Adrenal gland (tissue), 9 donors: ENCODE measurements at regions not wholly inside any gene's neighbourhood (a gene's known extent, or its start where the extent isn't known, plus 50 kb on each side); places are given as distances from the start of the nearest gene placed in this dataset.

Source experiments
- DNase-seq, 7 donors: peaks; one replicate each; pipeline ENCODE4 v3.0.0-alpha.2; 2019 to 2020
- H3K27ac ChIP-seq, 5 donors: fragments of 200-600 bp; sonication (generic) in 4 of 5; 1 replicate in 3 of 5; 2 replicates in 2 of 5; pipeline versions ENCODE4 v1.5.1 to v1.8.0; 2016 to 2020; ENCODE audit warnings: mild to moderate bottlenecking in 1 of 5
- H3K27me3 ChIP-seq: fragments of 200-600 bp; 2 replicates; pipeline ENCODE4 v1.8.0; 2021
- H3K36me3 ChIP-seq, 2 donors: fragments of 200-600 bp; replicated peaks in 1 of 2; 1 replicate in 1 of 2; 2 replicates in 1 of 2; pipeline versions ENCODE4 v1.5.1 to v1.8.0; 2018 to 2022
- H3K4me1 ChIP-seq, 2 donors: fragments of 200-600 bp; replicated peaks in 1 of 2; 1 replicate in 1 of 2; 2 replicates in 1 of 2; pipeline versions ENCODE4 v1.5.1 to v1.8.0; 2018 to 2021
- H3K4me3 ChIP-seq, 4 donors: fragments of 200-600 bp; sonication (generic) in 3 of 4; one replicate each; pipeline ENCODE4 v1.5.1; 2016 to 2018
- H3K9me3 ChIP-seq, 3 donors: fragments of 200-600 bp; sonication (generic) in 1 of 3; replicated peaks in 1 of 3; 1 replicate in 2 of 3; 2 replicates in 1 of 3; pipeline versions ENCODE4 v1.5.1 to v1.8.0; 2016 to 2021
- POLR2A ChIP-seq, 2 donors: fragments of 450-650 bp; IDR thresholded peaks; one replicate each; pipeline ENCODE4 v1.6.1; 2017; ENCODE audit warnings: antibody characterized with exemption in 2 of 2, mild to moderate bottlenecking in 2 of 2, moderate library complexity in 1 of 2
- WGBS, 4 donors: extraction: QIAGEN DNeasy Blood & Tissue Kit in 2 of 4; methylation state at CpG; one replicate each; pipeline versions ENCODE4 v1.1.5 to v1.1.7; 2013 to 2017; 5-methylcytosine and 5-hydroxymethylcytosine counted together
- intact Hi-C, 2 donors: fragments of 100-400 bp; cut with DNase I; formaldehyde crosslinking; loops; one replicate each; pipeline versions ENCODE4 v1.14.1 to v1.15.0; 2022 to 2023
- TF ChIP-seq, protein P1 (sequence below), 6 experiments: fragments of 450-650 bp in 4 of 6; fragments of 200-600 bp in 2 of 6; sonication (generic) in 1 of 6; IDR thresholded peaks; 1 replicate in 5 of 6; 2 replicates in 1 of 6; pipeline versions ENCODE4 v1.5.1 to v1.8.0; 2016 to 2021; ENCODE audit warnings: antibody characterized with exemption in 6 of 6, mild to moderate bottlenecking in 2 of 6, moderate library complexity in 1 of 6
- donor health status: healthy with polysubstance abuse.
- donor health status: Bipolar disorder and iron deficiency.
- donor health status: DM: yes; HTN: yes; CAD: no.
- donor health status: DM: no; HTN: no; CAD: no.
- donor health status: DM: no; HTN: no; CAD: no.

DNA sequence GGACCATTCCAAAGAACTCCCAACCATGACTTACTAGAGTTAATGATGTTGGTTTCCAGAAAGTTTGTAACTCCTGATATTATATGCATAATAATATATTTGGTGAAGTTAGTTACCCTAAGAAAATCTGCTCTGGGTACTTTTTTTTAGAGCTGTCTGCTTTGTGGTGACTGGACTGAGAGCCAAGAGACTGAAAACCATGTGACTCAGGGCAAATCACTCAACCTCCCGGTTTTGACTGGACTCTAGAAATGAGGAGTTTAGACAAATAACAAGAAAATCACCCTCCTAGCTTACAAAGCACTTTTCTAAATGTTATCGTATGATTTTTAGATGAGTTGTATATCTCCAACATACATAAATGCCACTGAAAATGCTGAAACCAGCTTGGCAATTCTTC lies 138.3 kb upstream of the RND3 start:
- no peak overlapping the region for H3K27ac ChIP-seq
- intact Hi-C loops, result no loop called here
- TF ChIP-seq, protein P1, sequence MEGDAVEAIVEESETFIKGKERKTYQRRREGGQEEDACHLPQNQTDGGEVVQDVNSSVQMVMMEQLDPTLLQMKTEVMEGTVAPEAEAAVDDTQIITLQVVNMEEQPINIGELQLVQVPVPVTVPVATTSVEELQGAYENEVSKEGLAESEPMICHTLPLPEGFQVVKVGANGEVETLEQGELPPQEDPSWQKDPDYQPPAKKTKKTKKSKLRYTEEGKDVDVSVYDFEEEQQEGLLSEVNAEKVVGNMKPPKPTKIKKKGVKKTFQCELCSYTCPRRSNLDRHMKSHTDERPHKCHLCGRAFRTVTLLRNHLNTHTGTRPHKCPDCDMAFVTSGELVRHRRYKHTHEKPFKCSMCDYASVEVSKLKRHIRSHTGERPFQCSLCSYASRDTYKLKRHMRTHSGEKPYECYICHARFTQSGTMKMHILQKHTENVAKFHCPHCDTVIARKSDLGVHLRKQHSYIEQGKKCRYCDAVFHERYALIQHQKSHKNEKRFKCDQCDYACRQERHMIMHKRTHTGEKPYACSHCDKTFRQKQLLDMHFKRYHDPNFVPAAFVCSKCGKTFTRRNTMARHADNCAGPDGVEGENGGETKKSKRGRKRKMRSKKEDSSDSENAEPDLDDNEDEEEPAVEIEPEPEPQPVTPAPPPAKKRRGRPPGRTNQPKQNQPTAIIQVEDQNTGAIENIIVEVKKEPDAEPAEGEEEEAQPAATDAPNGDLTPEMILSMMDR (IDR thresholded peaks at IDR 0.05), result no peak
- no peak for TF ChIP-seq POLR2A (IDR thresholded peaks at IDR 0.05)
- H3K9me3 ChIP-seq, result no peaks in the 10 kb centered on the region
- H3K4me3 ChIP-seq, result no peak overlapping the region
- no peaks in the 10 kb centered on the region for H3K36me3 ChIP-seq
- peaks cover 15 to 19% of the 10 kb centered on the region in 2 donors for H3K4me1 ChIP-seq
- DNase-seq, result no peak
- WGBS, 4 donors, result 84 to 94% (median 91%) methylated on average over 2 of the region's 2 CpGs
- no peaks in the 10 kb centered on the region for H3K27me3 ChIP-seq

DNA sequence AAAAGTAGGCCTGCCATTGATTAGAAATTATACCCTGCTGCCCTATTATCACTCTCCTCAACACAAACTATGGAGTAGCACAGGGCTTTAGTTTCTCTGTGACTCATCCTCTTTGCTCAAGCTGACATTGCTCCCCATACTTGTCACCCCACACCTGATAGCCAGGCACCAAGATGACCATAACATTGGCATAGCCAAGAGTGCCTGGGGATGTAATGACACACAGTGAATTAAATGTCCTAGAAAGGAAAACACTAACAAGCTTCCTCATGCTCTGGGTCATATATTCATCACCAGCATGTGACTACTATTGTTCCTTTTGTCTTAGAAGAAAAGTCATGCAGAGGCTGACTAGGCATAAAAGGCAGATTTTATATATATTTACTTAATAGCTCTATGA lies 137.8 kb upstream of the RND3 start:
- Histone ChIP-seq H3K4me1 (peaks cover 19 to 21% of the 10 kb centered on the region in 2 donors), H3K9me3 (no peaks in the 10 kb centered on the region), H3K4me3 (no peak overlapping the region), H3K27me3 (no peaks in the 10 kb centered on the region), H3K27ac (no peak overlapping the region), H3K36me3 (no peaks in the 10 kb centered on the region)
- TF ChIP-seq, protein P1 (IDR thresholded peaks at IDR 0.05), result no peak
- no peak for TF ChIP-seq POLR2A (IDR thresholded peaks at IDR 0.05)
- intact Hi-C loops, result no loop called here
- no peak for DNase-seq

DNA sequence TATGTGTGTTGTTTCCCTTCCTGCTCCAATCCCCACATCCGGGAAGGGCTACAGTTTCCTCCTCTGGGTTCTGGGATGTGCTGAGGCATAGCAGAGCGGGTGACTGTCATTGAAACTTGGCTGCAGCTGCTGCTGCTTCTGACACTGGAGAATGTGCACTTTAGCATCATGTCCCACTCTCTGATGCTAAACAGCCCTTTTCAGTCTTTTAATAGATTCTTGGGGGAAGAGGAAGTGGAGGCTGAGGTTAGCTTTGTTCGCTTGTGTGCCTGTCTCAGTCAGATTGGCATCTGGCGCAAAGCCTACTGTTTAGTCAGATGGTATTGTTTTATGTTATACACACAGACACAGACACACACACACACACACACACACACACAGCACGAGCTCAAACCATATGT lies 136.5 kb upstream of the RND3 start:
- peak overlapping the region in 1 of 5 donors; percentile 42 for H3K27ac ChIP-seq
- no peaks in the 10 kb centered on the region for H3K36me3 ChIP-seq
- peaks cover 30 to 34% of the 10 kb centered on the region in 2 donors for H3K4me1 ChIP-seq
- DNase-seq, result peak in 1 of 7 donors; percentile 53
- intact Hi-C loops, result no loop called here
- WGBS, 4 donors, result 60 to 67% (median 60%) methylated on average over 5 of the region's 5 CpGs
- H3K9me3 ChIP-seq, result no peaks in the 10 kb centered on the region
- no peak for TF ChIP-seq POLR2A (IDR thresholded peaks at IDR 0.05)
- TF ChIP-seq, protein P1 (IDR thresholded peaks at IDR 0.05), result no peak
- H3K4me3 ChIP-seq, result no peak overlapping the region
- no peaks in the 10 kb centered on the region for H3K27me3 ChIP-seq

DNA sequence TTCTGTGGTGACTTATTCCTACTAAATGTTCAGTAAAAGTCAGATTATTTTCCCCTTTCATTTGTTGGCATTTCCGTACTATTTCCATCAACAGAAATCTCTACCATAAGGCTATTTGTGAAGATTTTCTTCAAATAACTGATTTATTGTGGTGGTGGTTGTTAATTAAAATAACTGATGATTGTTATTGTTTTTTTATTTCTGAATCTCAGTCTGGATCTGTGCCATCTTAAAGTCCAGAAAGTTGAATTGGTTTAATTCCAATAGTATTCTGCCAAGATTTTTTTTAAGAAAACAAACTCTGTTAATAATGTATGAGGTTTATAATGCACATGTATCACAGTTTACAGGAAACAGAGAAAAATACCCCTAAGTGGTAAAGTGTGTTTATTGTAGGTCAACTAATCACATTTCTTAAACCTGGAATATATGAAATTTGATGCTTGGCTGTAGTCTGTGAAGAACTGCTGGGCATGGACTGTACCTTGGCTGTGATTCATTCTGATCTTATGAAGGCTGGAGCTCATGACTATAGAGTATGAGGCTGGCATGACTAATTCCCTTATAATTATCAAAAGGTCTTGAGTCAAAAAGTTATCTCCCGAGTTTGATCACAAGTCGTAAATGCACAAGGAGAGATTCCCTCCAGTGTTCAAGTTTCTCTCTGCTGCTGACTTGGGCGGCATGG lies 134.2 kb upstream of the RND3 start:
- Histone ChIP-seq H3K4me1 (peaks cover 34 to 40% of the 10 kb centered on the region in 2 donors), H3K4me3 (no peak overlapping the region), H3K9me3 (no peaks in the 10 kb centered on the region), H3K36me3 (no peaks in the 10 kb centered on the region), H3K27ac (peak overlapping the region; percentile 75 to 92 (median 80)), H3K27me3 (no peaks in the 10 kb centered on the region)
- peak in 1 of 2 donors; percentile 28 for TF ChIP-seq POLR2A (IDR thresholded peaks at IDR 0.05)
- TF ChIP-seq, protein P1 (IDR thresholded peaks at IDR 0.05), result no peak
- intact Hi-C loops, result no loop called here
- peak in 4 of 7 donors; percentile 49 to 56 (median 53) for DNase-seq
- WGBS, 4 donors, result 45 to 52% (median 47%) methylated on average over 4 of the region's 4 CpGs
